Hematopoietic multipotent progenitor cell treated with erythropoietin and hydrocortisone succinate and interleukin-3 and kit ligand, for 15 days (in vitro differentiated cells): ENCODE measurements at regions not wholly inside any gene's neighbourhood (a gene's known extent, or its start where the extent isn't known, plus 50 kb on each side); places are given as distances from the start of the nearest gene placed in this dataset.

ENCODE experiments used
- DNase-seq: peaks from one replicate; pipeline ENCODE4 v3.0.0-alpha.2; 2015; ENCODE audit warnings: low spot score

- no peak for DNase-seq
These were observed 591.8 kb downstream of the BUD13 start for GRCh38 chr11:116180806-116181600.

GRCh38 chr11:116179401-116179800 is 593.4 kb downstream of the BUD13 start:
- no peak for DNase-seq

GRCh38 chr11:116177521-116178210 is 595.1 kb downstream of the BUD13 start:
- no peak for DNase-seq

- DNase-seq, result no peak
These were observed 596.2 kb downstream of the BUD13 start for GRCh38 chr11:116176484-116177005.

- DNase-seq, result no peak
These were observed 597.1 kb downstream of the BUD13 start for GRCh38 chr11:116175707-116176106.

GRCh38 chr11:116173941-116174911 is 598.6 kb downstream of the BUD13 start:
- no peak for DNase-seq

GRCh38 chr11:116173506-116173905 is 599.3 kb downstream of the BUD13 start:
- no peak for DNase-seq

GRCh38 chr11:116172851-116173250 is 599.9 kb downstream of the BUD13 start:
- DNase-seq, result no peak

- no peak for DNase-seq
These were observed 600.6 kb downstream of the BUD13 start for GRCh38 chr11:116172156-116172555.

- no peak for DNase-seq
These were observed 601.3 kb downstream of the BUD13 start for GRCh38 chr11:116171271-116172140.

- DNase-seq, result no peak
These were observed 602.2 kb downstream of the BUD13 start for GRCh38 chr11:116170526-116171120.

- no peak for DNase-seq
These were observed 603.0 kb downstream of the BUD13 start for GRCh38 chr11:116169776-116170175.

- DNase-seq, result no peak
These were observed 604.4 kb downstream of the BUD13 start for GRCh38 chr11:116168459-116168787.

- no peak for DNase-seq
These were observed 604.9 kb downstream of the BUD13 start for GRCh38 chr11:116167706-116168458.

GRCh38 chr11:116166573-116167465 is 606.0 kb downstream of the BUD13 start:
- no peak for DNase-seq

- no peak for DNase-seq
These were observed 607.9 kb downstream of the BUD13 start for GRCh38 chr11:116164843-116165242.

GRCh38 chr11:116162886-116163230 is 609.9 kb downstream of the BUD13 start:
- no peak for DNase-seq

- DNase-seq, result no peak
These were observed 610.5 kb downstream of the BUD13 start for GRCh38 chr11:116162086-116162885.
